ENCODE measurements at regions not wholly inside any gene's neighbourhood (a gene's known extent, or its start where the extent isn't known, plus 50 kb on each side); places are given as distances from the start of the nearest gene placed in this dataset.
A peak's percentile ranks its signal among the peaks of the same experiment; 100 is the strongest.

DNA sequence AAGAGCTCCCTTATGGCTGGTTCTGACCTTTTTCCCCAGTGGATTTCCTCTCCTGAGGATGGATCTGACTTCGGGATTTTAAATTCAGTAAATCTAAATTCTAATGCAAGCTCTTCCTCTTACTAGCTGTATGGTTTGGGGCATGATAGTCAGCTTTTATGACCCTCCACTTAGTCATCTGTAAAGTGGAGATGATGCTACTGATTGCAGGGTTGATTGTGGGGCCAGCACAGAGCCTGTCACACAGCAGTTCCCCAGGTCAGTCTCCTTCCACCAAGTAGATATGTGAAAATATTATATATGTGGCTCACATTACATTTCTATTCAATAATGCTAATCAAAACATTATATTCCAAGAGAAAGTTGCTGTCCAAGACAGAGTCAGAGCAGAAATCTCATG is 141.3 kb upstream of the UBE2E1 start:
- no peak for DNase-seq (ENCODE audit: low read depth)

DNA sequence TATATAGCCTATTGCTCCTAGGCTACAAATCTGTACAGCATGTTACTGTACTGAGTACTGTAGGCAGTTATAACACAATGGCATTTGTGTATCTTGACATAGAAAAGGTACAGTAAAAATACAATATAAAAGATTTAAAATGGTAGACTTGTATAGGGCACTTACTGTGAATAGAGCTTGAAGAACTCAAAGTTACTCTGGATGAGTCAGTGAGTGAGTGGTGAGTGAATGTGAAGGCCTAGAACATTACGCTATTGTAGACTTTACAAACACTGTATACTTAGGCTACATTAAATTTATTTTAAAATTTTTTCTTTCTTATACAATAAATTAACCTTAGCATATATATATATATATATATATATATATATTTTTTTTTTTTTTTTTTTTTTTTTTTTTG is 140.0 kb upstream of the UBE2E1 start:
- peak; percentile 68 for DNase-seq (ENCODE audit: low read depth)

DNA sequence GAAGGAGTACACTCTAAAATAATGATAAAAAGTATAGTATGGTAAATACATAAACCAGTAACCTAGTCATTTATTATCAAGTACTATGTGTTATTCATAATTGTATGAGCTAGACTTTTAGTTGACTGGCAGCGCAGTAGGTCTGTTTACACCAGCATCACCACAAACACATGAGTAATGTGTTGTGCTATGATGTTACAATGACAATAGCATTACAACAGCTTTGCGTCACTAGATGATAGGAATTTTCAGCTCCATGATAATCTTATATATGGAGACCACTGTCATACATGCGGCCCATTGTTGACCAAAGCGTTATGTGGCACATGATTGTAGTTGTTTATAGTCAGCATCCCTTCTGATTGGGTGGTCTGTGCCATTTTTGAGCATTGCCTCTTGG is 138.9 kb upstream of the UBE2E1 start:
- no peak for DNase-seq (ENCODE audit: low read depth)

DNA sequence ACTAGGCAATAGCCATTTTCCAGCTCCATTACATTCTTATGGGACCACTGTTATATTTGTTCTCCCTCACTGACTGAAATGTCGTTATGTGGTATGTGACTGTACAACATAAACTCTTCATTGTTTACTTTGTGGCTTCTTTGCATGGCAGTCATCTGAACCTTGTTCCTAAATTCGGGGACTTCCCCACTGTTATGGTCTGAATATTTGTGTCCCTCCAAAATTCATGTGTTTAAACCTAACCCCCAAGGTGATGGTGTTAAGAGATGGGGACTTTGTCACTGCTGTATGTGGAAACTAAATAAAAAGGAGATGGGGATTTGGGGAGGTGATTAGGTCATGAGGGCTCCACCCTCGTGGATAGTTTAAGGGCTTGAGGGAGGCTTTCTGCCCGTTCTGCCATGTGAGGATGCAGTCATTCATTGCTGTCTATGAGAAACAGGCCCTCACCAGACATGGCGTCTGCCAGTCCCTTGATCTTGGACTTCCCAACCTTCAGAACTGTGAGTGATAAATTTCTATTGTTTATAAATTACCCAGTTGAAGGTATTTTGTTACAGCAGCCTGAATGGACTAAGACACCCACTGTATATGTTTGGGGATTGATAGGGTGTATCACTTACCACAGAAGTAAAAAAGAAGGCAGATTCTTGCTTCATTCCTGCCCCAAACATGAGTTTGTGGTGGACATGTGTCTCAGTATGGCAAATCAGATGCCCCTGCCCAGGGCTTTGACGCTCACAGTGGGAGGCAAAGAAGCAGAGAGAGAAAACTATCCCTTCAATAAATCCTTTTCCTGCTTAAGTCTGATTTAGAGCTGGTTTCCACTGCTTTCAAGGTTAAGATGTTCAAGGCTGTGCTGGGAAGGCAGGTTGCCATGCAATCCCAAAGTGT is 138.0 kb upstream of the UBE2E1 start:
- no peak for DNase-seq (ENCODE audit: low read depth)

DNA sequence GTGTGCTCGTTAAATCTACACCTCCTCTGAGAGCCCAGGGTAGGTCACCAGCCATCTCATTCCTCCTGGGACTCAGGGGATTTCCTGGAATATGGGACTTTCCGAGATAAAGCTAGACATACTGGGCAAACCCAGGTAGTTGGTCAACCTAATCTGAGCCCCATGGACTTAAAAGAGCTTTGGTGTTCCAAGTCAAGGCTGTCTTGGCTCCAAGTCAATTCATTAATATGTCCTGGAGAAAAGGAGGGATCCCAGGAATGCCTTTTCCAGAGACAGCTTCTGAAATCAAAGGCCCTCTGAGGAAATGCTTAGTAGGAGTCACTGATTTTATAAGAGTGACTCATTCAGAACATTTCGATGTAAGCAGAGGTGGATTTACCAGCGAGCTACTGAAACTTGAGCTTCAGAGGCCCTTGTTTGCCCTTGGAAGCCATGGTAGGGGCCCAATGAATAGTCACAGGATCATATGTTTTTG is 137.3 kb upstream of the UBE2E1 start:
- peak; percentile 93 for DNase-seq (ENCODE audit: low read depth)

DNA sequence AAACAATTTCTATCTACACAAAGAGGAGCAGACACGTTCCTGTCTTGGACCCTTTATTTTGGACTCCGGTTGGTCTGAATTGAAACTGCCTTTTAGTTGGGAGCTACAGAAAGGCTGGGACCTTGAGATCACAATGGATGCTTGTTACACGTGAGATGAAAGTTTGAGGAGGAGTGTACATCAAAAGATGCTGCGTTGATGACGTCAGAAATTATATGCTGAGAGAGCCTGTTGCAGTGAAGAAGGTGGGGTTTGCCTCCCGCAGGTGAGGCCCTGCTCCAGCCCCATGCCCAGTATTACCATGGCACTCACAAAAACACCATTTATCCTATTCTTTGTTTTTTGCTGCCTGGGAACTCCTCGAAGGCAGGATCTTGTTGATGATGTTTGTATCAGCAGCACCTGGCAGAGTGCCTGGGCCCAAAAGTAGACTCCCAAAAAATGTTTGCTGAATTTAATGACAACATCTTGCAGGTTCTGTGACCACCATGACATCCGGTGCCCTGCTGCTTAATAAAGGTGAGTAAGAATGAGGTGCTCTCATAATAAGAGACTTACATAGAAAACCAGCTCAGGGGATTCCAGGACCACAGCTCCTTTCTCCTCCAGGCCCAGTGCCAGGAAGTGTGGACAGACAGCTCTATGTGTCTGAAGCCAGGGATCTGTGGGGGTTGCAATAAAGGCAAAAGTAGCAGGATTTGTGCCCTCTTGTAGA is 136.1 kb upstream of the UBE2E1 start:
- no peak for DNase-seq (ENCODE audit: low read depth)

DNA sequence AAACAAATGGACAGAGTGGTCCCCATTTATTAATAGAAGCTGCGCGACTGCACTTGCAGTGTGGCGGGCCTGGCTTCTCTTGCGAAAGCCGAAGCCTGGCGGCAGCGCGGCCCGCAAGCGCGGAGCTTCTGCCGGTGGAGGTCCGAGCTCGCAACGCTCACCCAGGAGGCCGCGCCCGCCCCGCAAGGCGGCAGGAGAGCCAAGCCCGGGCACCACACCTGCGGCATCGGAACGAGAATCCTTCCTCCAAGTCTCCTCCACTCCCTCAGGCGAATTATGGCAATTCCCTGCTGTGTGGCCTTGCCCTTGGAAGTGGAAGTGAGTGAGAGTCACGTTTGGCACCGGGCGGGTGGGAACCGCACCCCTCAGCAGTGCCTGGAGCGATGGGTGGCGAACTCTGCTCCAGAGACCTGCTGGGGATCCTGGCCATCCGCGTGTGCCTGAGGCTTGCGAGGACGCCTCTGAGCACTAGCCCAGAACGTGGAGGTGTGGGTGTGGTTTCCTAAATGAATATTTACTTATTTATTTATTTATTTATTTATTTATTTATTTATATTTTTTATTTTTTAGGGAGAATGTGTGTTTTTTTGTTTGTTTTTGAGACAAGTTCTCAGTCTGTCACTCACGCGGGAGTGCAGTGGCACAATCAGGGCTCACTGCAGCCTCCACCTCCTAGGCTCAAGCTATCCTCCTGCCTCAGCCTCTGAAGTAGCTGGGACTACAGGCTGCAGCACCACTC is 133.7 kb upstream of the UBE2E1 start:
- DNase-seq (ENCODE audit: low read depth) = peak; percentile 52

DNA sequence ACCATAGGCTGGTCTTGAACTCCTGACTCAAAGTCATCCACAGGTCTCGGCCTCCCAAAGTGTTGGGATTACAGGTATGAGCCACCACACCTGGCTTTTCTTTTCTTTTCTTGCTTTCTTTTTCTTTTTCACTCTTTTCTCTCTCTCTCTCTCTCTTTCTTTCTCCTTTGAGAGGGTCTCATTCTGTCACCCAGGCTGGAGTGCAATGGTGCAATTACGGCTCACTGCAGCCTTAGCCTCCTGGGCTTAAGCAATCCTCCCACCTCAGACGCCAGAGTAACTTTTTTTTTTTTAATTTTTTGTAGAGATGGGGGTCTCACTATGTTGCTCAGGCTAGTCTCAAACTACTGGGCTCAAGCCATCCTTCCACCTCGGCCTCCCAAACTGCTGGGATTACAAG is 133.1 kb upstream of the UBE2E1 start:
- no peak for DNase-seq (ENCODE audit: low read depth)

DNA sequence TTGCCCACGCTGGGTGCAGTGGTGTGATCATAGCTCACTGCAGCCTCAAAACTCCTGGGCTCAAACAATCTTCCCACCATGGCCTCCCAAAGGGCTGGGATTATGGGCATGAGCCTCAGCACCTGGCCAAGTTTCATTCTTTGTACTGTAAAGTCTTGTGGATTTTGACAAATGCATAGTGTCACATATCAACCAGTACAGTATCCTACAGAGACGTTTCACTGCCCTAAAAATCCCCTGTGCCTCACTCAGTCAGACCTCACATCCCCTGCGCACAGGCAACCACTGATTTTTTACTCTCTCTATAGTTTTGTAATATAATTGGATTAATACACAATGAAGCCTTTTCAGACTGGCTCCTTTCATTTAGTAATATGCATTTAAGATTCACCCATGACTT is 130.7 kb upstream of the UBE2E1 start:
- no peak for DNase-seq (ENCODE audit: low read depth)

DNA sequence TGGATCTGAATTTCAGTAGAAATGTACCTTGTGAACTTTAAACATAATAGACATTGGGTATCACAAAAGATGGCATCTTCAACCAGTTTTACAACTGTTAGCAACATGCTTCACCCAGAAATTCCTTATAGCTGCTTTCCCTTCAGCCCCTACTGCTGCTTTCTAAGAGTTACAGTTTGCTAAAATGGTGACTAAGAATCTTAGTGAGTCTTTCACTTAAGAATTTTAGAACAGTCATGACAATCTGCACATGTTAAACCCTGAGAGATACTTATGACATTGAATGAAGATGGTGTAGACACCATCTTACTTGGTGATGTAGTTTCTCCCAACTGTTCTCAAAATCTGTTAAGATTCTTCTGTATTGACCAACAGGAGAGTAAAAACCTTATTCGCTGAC is 129.7 kb upstream of the UBE2E1 start:
- DNase-seq (ENCODE audit: low read depth) = peak; percentile 30

DNA sequence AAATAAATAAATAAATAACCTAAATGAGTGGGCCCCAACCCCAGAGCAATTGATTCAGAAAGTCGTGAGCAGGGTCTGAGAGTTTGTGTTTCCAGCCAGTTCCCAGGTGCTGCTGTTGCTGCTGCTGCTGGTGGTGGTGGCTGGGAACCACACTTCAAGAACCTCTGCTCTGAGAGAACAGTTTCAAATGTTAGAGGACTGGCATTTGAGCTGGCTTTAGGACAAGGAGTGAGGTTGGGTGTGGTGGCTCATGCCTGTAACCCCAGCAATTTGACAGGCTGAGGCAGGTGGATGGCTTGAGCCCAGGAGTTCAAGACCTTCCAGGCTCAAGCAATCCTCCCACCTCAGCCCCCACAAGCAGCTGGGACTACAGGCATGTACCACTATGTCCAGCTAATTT is 123.1 kb upstream of the UBE2E1 start:
- no peak for DNase-seq (ENCODE audit: low read depth)

DNA sequence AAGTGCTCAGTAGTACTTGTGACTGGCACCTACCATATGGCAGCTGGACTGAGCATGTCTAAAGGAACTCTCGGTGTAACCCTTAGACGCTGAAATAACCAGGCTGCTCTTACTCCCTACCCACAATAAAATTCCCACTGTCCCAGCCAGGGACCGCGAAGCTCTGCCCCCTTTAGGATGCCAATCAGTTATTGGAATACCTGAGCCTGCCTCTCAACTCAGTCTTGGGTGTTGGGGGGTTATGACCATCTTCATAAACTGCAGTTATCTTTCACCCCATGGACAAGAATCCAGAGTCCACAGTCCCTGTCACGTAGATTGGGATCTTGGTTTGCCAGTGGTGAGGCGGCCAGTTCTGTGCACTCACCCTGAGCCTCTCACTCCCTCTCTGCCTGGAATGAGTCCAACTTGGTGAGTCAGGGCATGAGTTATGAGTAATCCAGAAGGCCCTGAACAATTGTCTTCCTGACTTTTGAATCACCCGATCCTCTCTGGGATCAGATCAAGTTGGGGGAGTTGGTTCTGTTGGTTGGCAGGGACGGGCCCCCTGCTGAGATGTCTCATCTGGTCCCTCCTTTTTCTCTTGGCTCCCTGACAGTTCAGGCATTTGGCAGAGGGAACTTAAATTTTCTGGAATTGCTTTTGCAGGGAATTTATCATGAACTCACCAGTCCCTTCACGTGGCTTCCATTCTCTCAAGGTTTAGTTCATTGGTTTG is 120.1 kb upstream of the UBE2E1 start:
- DNase-seq (ENCODE audit: low read depth) = peak; percentile 98

DNA sequence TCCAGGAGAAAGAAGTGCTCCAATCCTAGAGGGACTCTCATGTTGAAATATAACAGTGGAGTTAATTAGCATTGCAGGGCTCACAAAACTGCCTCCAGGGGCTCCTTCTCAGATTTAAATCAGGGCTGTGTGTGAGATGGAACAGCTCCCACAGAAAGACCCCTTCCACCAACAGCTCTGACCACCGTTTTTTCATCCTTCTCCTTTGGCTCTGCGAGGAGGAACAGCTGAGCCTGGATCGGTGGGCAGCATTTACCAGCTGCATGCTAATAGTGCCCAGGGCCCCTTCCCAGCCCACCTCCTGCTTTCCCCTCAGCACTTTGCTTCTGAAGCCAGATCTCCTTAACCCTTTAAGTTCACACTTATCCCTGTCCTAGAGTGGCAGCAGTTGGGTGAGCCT is 119.2 kb upstream of the UBE2E1 start:
- no peak for DNase-seq (ENCODE audit: low read depth)

DNA sequence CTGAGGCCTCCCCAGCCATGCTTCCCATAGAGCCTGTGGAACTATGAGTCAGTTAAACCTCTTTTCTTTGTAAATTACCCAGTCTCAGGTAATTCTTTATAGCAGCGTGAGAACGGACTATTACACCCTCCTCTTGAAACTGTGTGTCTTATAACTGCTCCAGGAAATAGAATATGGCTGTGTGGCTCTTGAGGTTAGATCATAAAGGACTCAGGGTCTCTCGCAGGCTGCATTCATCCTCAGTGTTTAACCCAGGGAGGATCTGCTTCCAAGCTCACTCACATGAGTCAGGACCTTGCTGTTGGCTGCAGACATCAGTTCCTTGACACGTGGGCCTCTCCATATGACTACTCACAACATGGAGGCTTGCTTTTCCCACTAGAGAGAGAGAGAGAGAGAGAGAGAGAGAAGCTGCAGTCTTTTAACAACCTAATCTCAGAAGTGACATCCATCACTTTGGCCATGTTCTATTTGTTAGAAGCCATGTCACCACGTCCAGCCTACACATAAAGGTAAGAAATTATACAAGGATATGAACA is 114.3 kb upstream of the UBE2E1 start:
- peak; percentile 25 for DNase-seq (ENCODE audit: low read depth)

DNA sequence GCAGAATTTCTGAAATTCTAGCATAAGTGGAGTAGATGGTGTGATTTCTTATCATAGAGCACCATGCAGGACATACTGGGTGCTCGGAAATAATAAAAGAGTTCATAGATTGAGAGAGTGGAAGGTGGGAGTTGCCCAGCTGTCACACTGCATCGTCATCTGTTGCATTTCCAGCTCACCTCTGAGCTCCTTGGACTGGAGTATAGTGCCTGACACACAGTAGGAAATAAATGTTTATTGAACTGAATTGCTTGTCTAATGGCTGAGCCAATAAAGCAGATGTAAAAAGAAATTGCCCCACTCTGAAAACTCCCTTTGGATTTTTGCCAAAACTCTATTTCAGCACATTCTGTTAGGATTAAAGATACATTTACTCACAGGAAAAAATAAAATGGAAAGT is 108.9 kb upstream of the UBE2E1 start:
- peak; percentile 74 for DNase-seq (ENCODE audit: low read depth)

DNA sequence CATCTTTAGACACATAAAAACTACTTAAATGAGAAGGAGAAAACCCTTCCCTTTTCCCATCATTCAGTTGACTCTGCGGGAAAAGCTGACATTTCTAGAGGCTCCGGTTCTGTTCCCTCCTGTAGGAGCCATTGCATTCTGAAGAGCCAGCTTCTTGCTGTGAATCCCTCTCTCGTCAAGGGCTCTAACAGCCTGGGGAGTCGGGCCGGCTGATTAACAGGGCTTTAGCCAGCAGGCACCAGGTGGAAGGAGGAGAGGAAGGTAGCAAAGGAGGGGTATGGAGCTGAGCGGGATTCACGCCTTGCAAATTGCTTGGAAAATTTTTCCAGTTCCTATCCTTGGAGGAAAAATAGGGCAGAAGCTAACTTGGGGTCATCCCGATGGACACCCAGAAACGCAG is 108.3 kb upstream of the UBE2E1 start:
- DNase-seq (ENCODE audit: low read depth) = no peak

DNA sequence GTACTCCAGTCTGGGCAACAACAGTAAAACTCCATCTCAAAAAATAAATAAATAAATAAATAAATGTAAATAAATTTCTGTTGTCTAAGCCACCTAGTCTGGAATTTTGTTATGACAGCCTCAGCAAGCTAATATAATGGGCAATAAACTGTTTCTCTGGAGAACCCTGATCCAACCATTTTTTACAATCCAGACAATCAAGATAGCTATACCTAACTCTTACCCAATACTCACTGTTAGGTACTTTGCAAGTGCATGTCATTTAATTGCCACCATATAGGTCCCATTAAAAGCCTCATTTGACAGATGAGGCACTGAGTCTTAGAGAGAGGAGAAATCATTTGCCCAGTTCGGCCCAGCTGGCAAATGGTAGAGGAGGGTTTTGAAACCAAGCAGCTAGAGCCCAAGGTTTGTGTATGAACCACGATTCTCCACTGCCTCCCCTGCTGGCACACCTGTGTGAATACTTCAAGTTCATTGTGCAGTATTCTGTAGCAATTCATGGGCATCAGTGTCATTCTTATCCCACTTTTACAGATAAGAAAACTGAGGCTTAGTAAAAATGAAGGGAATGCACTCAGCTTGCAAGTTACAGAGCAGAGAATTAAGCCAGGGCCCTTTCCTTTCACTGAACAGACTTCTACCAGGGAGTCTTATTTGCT is 107.0 kb upstream of the UBE2E1 start:
- DNase-seq (ENCODE audit: low read depth) = no peak

DNA sequence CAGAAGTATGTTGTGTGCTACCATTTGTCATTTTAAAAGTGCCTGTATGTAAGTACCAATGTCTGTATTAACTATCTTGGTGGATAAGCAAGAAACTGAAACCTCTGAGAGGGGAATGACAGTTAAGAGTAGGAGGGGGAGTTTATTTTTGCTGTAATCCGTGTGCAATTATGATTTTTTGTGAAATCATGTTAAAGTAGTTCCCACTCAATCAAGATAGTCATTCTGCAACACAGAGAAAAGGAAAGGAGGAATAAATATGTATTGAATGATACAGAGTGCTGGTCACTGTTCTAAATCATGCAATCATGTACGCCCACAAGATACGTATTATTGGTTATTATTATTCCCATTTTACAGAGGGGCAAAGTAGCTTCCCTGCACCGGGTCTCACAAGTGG is 105.1 kb upstream of the UBE2E1 start:
- no peak for DNase-seq (ENCODE audit: low read depth)

DNA sequence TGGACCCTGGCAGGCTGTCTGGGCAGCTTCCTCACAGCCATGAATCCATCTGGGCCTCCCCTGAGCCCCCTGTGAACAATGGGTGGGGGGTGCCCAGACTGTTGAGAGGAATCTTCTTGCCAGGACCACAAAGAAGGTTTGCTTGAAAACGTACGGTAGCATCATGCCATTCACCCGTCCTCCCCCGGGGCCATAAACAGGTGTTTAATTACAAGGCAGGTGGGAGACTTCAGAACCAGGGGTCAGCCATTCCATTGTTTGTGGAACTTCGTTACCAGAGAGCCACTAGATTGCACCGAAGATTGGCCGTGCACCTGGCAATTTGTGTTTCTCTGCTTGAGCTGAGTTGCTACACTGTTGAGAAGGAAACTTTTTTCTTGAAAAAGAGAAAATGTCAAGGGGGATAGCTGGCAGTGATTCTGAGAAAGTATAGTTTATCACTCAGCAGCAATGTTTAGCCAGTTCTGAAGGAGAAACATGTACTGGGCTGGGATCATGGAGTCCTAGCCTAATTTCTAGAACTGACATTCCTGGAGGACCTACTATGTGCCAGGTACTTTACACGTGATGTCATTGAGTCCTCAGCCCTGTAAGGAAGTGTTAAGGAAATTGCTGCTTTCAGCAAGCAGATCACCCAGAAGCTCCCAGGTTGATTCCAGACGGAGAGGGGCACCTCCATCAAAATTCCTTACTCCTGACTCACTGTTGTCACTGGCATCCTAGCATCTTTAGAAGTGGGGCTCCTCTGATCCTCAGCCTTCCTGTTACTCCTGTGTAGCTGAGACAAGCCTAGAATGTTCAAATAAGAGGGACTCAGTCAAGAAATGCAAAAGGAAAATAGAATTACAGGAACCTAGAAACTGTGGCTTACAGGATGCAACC is 103.8 kb upstream of the UBE2E1 start:
- DNase-seq (ENCODE audit: low read depth) = no peak

DNA sequence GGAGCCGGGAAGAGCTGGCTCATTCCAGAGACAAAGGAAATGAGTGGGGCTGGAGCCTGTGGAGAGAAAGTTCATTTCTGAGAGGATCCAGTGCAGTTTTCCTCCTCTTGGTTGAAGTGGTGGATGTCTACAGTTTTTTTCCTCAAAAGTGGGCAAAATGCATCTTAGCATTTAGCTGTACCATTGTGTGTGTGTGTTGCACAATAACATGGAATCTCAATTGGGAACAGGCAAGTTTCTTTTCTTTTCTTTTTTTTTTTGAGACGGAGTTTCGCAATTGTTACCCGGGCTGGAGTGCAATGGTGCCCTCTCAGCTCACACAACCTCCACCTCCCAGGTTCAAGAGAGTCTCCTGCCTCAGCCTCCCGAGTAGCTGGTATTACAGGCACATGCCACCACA is 101.5 kb upstream of the UBE2E1 start:
- DNase-seq (ENCODE audit: low read depth) = no peak
